ENCODE measurements at regions not wholly inside any gene's neighbourhood (a gene's known extent, or its start where the extent isn't known, plus 50 kb on each side); places are given as distances from the start of the nearest gene placed in this dataset.

DNA sequence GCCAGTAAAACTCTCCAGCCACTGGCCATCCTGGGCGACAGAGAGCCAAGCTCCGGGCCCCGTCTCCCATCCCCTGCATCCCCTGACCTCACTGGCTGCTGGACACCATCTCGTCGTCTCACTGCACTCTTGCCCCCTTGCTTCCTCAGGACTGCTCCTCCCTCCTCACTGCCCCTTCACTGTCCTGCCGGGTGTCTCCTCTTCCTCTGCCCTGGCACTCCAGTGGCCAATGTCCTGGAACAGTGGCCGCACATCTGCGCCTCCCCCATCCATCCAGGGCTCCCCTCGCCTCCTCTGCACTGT, 800.4 kb downstream of the BRD1 start:
- TF ChIP-seq, protein P1, sequence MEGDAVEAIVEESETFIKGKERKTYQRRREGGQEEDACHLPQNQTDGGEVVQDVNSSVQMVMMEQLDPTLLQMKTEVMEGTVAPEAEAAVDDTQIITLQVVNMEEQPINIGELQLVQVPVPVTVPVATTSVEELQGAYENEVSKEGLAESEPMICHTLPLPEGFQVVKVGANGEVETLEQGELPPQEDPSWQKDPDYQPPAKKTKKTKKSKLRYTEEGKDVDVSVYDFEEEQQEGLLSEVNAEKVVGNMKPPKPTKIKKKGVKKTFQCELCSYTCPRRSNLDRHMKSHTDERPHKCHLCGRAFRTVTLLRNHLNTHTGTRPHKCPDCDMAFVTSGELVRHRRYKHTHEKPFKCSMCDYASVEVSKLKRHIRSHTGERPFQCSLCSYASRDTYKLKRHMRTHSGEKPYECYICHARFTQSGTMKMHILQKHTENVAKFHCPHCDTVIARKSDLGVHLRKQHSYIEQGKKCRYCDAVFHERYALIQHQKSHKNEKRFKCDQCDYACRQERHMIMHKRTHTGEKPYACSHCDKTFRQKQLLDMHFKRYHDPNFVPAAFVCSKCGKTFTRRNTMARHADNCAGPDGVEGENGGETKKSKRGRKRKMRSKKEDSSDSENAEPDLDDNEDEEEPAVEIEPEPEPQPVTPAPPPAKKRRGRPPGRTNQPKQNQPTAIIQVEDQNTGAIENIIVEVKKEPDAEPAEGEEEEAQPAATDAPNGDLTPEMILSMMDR (IDR thresholded peaks at IDR 0.05; ENCODE audit: low read depth, low read length, missing control alignments) = no peak
- DNase-seq (ENCODE audit: low read depth) = no peak
- no peak overlapping the region for H3K4me3 ChIP-seq (ENCODE audit: low read depth, low read length)

DNA sequence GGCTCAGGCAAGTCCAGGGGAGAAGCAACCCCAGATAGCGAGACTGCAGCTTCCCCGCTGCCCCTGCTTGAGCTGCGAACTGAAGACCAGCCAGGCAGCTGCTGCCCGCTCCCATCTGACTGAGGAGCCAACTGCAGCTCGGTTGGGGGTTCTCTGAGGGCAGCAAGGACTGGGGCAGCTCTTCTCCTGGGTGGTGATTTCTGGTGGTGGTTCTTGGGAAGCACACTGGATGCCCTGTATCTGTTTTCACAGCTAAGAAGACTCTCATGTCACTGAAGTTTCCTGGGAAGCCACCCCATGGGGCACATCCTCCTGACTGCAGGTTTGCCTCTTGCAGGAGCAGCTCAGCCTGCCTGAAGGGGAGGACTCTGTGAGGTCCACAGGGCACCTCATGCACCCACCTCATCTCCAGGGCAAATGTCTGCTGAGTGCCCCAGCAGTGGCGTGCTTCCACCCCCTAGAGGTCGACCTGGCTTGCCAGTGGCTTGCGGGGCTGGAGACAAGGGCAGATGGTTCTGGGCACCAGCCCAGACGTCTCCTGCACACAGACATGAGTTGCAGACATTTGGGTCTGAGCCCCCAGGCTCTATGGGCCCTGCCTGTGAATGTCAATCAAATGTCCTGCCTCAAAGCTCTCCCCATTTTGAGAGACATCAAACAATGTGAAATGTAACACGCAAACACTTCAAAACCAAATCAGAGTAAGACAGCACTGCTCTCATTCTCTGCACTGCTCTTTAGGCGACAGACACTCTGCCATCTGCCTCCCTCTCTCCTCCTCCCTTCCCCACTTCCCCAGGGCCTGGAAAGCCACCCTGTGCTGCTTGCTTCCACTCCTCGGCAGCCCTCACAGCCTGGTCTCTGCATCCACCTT, 800.9 kb downstream of the BRD1 start:
- no peak overlapping the region for H3K4me3 ChIP-seq (ENCODE audit: low read depth, low read length)
- TF ChIP-seq, protein P1 (IDR thresholded peaks at IDR 0.05; ENCODE audit: low read depth, low read length, missing control alignments) = peak; percentile 23
- no peak for DNase-seq (ENCODE audit: low read depth)

DNA sequence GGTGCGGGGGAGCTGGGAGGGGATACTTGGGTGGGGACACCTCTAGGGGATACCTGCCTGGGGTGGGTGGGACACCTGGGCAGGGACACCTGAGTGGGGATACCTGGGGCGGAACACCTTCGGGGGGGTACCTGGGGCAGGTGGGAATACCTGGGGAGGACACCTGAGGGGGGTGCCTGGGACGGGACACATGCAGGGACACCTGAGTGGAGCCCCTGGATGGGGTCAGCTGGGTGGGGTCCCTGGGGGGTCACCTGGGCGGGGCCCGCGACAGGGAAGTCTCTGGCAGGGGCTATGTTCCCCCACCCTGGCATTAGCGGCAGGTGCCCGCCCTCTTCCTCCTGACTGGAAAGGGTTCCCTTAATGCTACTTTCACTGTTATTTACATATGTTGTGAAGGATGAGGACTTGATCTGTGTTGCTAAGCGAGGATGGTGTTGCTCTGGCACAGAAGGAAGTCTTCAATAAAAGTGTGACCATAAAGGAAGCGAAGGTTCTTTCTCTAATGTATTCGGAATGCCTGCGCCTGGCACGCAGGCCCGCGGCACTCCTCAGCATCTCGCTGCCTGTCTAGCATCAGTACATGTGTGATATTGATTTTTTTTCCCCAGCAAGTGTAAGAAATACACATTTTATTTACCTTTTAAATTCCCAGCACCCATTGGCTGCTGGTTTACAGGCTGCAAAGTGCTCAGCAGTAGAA, 801.7 kb downstream of the BRD1 start:
- no peak overlapping the region for H3K4me3 ChIP-seq (ENCODE audit: low read depth, low read length)
- DNase-seq (ENCODE audit: low read depth) = no peak
- TF ChIP-seq, protein P1 (IDR thresholded peaks at IDR 0.05; ENCODE audit: low read depth, low read length, missing control alignments) = no peak

DNA sequence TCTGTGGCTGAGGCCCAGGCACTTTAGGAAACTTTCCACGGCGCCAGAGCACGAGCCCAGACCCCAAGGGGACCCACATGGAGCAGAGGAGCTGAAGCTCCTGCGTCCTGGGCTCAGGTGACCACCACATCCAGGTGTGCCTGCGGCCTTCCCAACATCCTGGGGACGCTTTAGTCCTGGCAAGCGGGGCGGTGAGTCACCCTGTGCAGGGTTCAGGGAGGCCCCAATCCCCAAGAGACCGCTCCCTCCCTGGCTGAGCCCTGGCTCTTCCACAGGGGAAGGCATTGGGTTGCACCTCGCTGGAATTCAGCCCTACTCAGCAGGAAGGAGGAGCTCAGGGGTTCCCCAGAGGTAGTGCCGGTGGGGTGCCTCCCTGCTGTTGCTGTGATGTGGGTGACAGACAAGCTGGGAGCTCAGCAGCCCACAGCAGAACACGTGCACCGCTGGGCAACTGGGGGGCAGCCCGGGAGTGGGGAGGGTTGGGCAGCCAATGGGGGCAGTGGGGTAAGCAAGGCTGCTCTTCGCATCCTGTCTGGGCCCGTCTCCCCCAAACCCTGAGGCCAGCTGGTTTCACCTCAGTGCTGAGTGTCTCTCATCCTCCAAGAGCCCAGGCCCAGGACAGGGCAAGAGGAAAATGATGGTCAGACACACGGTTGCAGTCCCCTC, 802.8 kb downstream of the BRD1 start:
- no peak for DNase-seq (ENCODE audit: low read depth)
- TF ChIP-seq, protein P1 (IDR thresholded peaks at IDR 0.05; ENCODE audit: low read depth, low read length, missing control alignments) = no peak

DNA sequence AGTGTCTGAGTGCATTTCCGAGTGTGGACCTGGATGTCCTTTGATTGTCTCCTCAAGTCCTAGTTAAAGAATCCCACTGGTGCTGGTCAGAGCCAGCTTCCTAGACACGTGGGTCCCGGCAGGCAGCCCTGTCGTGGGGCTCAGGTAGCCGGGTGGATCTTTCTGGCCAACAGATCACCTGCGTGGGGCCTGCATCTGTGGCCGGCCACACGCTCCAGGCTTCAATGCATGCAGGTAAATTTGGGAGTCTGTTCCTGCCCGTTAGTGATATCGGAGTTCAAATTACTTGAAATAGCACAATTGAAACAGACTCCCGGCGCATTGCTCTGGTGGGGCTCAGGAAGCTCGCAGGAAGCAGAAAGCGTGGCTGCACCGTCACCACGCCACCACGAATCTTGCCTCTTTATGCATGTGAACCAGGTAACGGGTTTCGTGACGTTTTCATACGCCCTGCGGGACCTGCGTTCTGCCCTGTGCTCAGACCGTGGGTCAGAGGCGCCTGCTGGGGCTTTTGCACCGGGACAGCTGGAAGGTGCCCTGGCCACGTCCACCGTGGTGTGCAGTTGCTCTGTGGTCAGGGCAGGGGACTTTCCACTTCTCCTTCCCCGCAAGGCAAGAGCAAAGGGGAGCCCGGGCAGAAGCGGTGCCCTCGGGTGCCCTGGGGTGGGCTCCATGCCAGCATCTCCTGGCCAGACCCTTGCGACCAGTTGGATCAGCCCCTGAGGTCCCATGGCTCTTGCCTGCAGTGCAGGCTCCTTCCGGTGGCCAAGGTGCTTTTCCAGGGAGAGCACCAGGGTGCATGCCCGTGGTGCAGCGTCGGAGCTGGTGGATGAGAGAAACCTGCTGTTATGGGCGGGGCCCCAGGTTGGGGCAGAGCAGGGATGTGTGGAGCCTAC, 803.5 kb downstream of the BRD1 start:
- DNase-seq (ENCODE audit: low read depth) = no peak

More for the DNA sequence above, 802.8 kb downstream of the BRD1 start:
- no peak overlapping the region for H3K4me3 ChIP-seq (ENCODE audit: low read depth, low read length)

More for the DNA sequence above, 803.5 kb downstream of the BRD1 start:
- TF ChIP-seq, protein P1 (IDR thresholded peaks at IDR 0.05; ENCODE audit: low read depth, low read length, missing control alignments) = no peak
- no peak overlapping the region for H3K4me3 ChIP-seq (ENCODE audit: low read depth, low read length)
